ENCODE measurements at regions not wholly inside any gene's neighbourhood (a gene's known extent, or its start where the extent isn't known, plus 50 kb on each side); places are given as distances from the start of the nearest gene placed in this dataset.

GRCh38 chr13:40442826-40443225 is 223.6 kb downstream of the FOXO1 start:
- DNase-seq (ENCODE audit: low read depth, low spot score), result no peak

- DNase-seq (ENCODE audit: low read depth, low spot score), result no peak
These were observed 222.2 kb downstream of the FOXO1 start for GRCh38 chr13:40444241-40444640.

- DNase-seq (ENCODE audit: low read depth, low spot score), result no peak
These were observed 220.9 kb downstream of the FOXO1 start for GRCh38 chr13:40445557-40445990.

GRCh38 chr13:40446365-40446764 is 220.1 kb downstream of the FOXO1 start:
- no peak for DNase-seq (ENCODE audit: low read depth, low spot score)

- no peak for DNase-seq (ENCODE audit: low read depth, low spot score)
These were observed 218.6 kb downstream of the FOXO1 start for GRCh38 chr13:40447857-40448256.

GRCh38 chr13:40452038-40452666 is 214.3 kb downstream of the FOXO1 start:
- DNase-seq (ENCODE audit: low read depth, low spot score), result no peak

GRCh38 chr13:40452741-40453334 is 213.6 kb downstream of the FOXO1 start:
- no peak for DNase-seq (ENCODE audit: low read depth, low spot score)

- DNase-seq (ENCODE audit: low read depth, low spot score), result no peak
These were observed 213.0 kb downstream of the FOXO1 start for GRCh38 chr13:40453351-40454021.

GRCh38 chr13:40456397-40456953 is 210.0 kb downstream of the FOXO1 start:
- no peak for DNase-seq (ENCODE audit: low read depth, low spot score)

GRCh38 chr13:40456979-40457553 is 209.4 kb downstream of the FOXO1 start:
- no peak for DNase-seq (ENCODE audit: low read depth, low spot score)

GRCh38 chr13:40457929-40458719 is 208.3 kb downstream of the FOXO1 start:
- DNase-seq (ENCODE audit: low read depth, low spot score), result no peak

- no peak for DNase-seq (ENCODE audit: low read depth, low spot score)
These were observed 207.8 kb downstream of the FOXO1 start for GRCh38 chr13:40458720-40458990.

- no peak for DNase-seq (ENCODE audit: low read depth, low spot score)
These were observed 206.3 kb downstream of the FOXO1 start for GRCh38 chr13:40460116-40460515.

- no peak for DNase-seq (ENCODE audit: low read depth, low spot score)
These were observed 202.0 kb downstream of the FOXO1 start for GRCh38 chr13:40464337-40465014.

GRCh38 chr13:40465015-40465390 is 201.4 kb downstream of the FOXO1 start:
- DNase-seq (ENCODE audit: low read depth, low spot score), result no peak

GRCh38 chr13:40466272-40466671 is 200.2 kb downstream of the FOXO1 start:
- DNase-seq (ENCODE audit: low read depth, low spot score), result no peak

GRCh38 chr13:40468227-40468838 is 198.1 kb downstream of the FOXO1 start:
- DNase-seq (ENCODE audit: low read depth, low spot score), result no peak

GRCh38 chr13:40469581-40470310 is 196.7 kb downstream of the FOXO1 start:
- DNase-seq (ENCODE audit: low read depth, low spot score), result no peak

GRCh38 chr13:40470660-40471059 is 195.8 kb downstream of the FOXO1 start:
- no peak for DNase-seq (ENCODE audit: low read depth, low spot score)

GRCh38 chr13:40471076-40471475 is 195.4 kb downstream of the FOXO1 start:
- no peak for DNase-seq (ENCODE audit: low read depth, low spot score)

Measured in brain pericyte (primary cell).